C4-2B (cell line): ENCODE measurements at regions not wholly inside any gene's neighbourhood (a gene's known extent, or its start where the extent isn't known, plus 50 kb on each side); places are given as distances from the start of the nearest gene placed in this dataset.

ENCODE experiments used
- CTCF ChIP-seq: fragments of 450-650 bp; conservative IDR thresholded peaks from 2 replicates; pipeline ENCODE4 v1.5.1; 2017; ENCODE audit warnings: mild to moderate bottlenecking
- ZFX ChIP-seq: fragments of 450-650 bp; IDR thresholded peaks from 2 replicates; pipeline ENCODE4 v1.6.1; 2017

GRCh38 chr5:74516211-74516636 lies 124.3 kb downstream of the ENC1 start:
- TF ChIP-seq CTCF (no peak), ZFX (no peak)
